Stimulated activated CD4-positive, alpha-beta T cell treated with anti-CD3 and anti-CD28 coated beads, Interleukin-15, amount 100 ng/mL, for 48 hours (primary cell): ENCODE measurements at regions not wholly inside any gene's neighbourhood (a gene's known extent, or its start where the extent isn't known, plus 50 kb on each side); places are given as distances from the start of the nearest gene placed in this dataset.

Source experiments
- DNase-seq, 2 donors: peaks; one replicate each; pipeline ENCODE4 v3.0.0-alpha.2; 2020; ENCODE audit warnings: low read depth in 2 of 2

DNA sequence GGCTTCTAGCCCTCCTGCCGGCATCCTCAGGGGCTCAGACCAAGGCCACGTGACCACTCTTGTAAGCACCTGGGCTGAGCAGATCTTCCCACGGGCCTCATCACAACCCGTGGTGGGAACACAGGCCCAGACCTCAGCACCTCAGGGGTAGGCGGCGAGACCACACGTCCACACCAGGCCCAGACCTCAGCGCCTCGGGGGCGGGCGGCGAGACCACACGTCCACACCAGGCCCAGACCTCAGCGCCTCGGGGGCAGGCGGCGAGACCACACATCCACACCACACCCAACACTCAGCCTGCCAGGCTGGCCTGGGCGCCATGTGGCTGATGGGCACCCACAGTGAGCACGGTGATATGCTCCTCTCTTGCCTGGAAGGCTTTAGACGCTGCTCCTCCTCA, 334.4 kb upstream of the SALL3 start:
- no peak for DNase-seq

DNA sequence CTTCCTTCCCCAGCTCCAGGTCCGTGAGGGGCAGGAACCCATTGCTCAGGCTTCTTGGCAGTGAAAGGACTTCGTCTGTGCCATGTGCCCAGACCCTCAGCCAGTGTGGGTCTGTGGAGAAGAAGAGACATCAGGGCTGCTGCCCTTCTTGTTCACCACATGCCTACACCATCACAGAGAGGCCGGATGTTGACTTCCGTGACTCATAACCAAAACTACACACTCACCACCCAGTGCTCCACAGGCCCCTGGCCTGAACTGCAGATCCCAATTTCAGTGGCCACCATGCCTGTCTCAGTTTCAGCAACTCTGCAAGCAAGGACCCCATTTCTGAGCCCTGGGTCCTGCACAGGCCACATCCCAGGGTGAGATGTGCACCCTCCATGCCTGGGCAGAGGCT, 332.6 kb upstream of the SALL3 start:
- no peak for DNase-seq

DNA sequence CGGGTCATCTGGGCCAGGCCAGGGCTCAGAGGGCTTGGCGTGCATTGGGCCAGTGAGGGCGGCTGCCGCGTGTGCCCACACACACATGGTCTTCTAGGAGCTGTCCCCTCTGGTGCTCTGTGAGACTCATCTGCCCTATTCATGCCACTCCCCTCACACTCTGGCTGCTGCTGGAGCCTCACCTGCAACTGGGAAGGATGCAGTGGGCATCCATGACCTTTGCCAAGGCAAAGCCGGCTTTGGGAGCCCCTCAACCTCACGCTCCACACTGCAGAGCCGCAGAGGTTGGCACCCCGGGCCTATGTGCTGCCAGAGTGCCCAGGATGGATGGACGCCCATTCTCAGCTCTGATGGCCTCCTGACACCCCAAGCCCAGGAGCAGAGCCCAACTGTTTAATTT, 330.2 kb upstream of the SALL3 start:
- no peak for DNase-seq

DNA sequence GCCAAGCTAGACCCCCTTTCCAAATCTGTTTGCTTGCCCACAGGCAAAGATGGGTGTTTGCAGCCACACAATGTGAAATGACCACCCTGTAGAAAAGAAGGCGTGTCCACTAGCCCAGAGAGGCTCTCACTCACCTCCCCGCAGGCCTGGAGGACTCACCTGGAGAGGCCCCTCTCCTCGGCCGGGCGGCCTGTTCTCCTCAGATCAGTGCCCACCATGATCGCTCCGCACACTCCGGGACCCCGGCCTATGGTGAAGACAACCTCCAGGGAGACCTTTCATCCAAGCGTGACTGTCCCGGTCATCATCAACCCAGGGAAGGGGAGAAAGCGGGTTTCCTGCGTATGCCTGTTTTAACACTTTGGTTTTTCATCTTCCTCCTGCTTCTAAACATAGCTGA, 328.7 kb upstream of the SALL3 start:
- DNase-seq, result no peak

DNA sequence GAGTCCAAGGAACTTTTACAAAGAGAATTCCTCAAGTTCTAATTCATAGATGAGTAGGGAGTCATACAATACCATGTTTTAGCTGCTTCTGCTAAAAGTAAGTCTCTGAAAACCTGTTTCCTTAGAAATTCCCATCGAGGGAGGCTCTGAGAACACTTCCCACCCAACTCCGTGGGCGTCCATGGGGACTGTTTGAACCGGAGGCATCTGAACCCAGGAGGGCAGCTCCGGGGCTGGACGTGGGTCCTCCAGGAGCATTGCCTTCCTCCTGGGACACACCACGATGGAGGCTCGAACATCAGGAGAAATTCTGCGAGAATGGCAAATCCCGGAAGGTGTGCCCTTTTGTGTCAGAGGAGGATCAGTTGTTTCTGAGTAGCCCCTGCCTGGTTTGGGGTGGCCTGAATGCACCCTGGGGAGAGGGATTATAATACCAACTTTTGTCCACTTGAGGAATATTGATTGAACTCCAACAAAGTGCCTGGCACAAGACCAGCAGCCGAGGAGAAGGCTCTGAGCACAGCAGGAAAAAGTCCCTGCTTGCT, 327.5 kb upstream of the SALL3 start:
- no peak for DNase-seq

DNA sequence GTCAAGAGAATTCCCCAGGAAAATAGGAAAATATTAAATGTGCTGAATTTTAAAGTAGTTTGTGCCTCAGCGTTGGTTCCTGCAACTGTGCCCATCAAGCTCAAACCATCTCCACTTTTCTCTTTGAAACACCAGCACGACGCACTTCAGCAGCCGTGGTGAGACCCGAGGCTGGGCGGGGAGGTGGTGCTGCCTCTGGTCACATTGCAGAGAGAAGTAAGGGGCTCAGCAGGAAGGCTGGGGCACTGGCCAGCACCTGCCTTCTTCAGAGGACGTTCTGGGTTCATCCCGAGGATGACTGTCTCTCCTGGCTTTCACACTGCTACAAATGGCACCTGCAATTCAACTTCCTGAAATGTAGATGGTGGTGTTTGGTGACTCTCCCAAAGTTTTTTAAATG, 323.7 kb upstream of the SALL3 start:
- DNase-seq, result no peak

DNA sequence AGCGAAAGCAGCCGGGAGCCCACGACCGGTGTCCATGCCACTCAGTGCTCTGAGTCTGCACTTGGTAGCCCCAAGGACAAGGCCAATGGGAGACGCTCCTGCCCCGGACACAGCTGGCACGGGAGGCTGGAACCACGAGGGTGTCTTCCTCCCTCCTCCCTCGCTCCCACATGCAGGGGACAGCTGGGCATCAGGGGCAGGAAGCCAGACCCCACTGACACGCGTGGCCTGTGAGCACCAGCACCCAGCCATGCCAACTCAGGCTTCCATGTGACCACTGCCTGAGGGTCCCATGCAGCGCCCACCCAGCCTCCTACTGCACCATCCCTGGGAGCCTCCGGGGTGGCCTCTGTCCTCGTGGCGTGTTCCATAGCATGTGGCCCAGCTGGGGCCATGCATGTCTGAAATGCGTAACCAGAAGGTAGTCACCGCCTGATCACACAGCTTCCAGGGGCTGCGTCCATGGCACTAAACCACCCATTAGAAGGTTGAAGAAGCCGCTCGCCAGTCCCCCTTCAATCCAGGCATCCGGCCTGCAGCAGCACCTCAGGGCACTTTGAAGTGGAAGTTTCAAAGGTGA, 323.2 kb upstream of the SALL3 start:
- DNase-seq, result no peak

DNA sequence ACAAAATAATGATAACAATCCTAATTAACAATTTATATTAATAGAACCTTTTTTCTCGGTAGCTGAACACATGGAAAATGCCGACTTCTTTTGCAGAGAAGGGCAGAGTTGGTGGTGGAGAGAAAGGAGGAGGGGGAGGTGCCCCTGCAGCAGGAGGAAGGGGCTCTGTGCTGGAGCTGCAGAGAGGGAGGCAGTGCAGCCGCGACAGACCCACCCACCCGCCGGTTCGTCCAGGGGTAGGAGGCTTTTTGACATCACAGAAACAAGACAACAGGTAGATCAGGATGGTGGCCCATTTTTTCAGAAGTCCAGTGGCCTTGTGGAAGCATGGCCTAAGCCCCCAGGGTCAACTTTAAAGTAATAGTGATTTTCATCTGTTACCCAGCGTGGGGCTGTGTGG, 321.1 kb upstream of the SALL3 start:
- no peak for DNase-seq

DNA sequence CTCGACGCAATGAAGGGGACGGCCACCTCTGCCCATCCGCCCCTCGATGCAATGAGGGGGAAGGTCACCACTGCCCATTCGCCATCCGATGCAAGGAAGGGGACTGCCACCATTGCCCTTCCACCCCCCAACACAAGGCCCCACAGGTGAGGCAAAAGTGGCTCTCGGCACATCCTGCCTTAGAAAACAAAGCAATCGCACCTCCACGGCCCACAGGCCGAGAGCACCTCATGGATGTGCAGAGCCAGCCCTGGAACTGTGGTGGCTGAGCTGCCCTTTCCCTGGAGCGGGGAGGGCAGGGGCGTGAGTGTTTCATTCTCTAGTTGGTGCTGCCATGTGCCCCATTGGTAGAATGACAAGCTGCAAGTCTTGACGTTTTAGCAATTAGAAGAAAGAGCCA, 320.6 kb upstream of the SALL3 start:
- DNase-seq, result no peak

DNA sequence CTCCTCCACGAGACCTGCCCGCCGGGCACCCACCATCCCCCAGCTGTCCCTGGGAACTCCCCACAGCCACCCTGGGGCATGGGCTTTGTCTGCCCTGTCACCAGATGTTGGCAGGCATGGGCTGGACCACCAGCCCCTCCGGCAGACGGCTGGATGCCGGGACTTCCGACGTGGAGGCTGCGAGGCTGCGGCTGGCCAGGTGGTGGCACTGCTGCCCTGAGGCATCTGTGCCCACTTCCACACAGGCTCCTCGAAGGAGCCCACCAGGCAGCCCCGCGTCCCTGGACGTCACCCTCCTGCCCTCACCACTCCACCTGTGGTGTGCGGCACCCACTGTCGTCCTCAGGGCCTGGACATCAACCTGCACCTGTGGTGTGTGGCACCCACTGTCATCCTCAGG, 319.9 kb upstream of the SALL3 start:
- DNase-seq, result no peak

DNA sequence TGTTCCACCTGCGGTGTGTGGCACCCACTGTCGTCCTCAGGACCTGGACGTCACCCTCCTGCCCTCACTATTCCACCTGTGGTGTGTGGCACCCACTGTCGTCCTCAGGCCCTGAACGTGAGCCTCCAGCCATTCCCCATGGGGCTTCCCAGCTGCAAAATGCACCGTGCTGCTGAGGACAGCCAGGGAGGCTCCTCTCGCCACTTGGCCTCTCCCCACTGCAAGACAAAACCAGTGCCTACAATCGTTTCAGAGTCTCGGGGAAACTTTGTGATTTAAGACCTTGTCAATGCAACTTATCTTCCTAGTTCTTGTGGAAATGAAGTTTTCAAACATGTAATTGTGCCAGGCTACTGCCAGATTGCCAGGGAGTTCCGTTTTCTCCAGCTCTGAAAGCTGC, 319.3 kb upstream of the SALL3 start:
- DNase-seq, result no peak

DNA sequence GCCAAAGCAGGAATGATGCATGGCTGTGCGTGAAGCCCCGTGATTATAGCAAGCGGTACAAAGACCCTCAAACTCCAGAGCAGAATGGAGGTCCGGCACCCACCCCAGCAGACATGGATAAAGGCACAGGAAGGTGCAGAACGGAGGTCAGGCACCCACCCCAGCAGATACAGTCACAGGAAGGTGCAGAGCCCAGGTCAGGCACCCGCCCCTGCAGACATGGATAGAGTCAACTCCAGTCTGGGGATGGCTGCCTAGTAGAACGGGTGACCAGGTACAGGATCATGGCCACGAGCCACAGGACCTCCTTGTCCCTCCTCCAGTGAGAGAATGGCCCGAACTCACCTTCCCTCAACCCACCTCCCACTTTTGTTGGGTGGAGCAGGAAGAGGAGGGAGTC, 318.3 kb upstream of the SALL3 start:
- no peak for DNase-seq

DNA sequence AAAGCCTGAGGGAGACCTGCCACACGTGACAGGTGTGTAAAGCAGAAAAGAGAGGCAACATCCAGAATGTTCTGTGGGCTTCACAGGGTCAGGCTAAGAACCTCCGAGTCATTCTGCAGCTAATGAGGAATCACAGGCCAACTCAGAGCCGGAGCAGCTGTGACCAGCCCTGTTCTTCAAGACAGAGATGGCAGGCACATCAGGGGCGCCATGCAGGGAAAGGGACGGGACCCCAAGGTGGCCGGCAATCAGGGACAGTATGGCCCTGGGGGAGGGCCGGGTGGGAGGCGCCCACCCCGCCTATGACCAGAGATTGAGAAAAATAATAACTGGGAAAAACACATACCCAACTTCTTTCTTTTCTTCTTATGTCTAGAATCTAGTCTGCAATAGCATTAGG, 316.7 kb upstream of the SALL3 start:
- no peak for DNase-seq

DNA sequence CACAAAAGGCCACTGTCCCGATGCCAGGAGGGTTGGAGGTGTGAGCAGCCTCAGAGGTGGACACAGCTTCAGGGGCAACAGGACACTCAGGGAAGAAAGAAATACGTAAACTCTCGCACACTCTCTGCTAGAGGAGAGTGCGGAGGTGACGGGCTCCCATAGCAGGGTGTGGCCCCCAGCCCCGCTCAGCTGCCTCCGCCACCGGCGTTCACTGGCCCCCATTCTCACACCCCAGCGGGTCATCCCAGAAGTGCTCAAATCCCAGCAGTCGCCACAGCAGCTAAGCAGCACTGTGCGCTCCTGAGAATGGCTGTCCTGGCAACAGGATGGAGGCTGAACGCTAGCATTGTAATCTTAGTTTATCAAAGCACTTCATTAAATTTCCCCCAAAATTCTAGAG, 315.6 kb upstream of the SALL3 start:
- DNase-seq, result no peak

DNA sequence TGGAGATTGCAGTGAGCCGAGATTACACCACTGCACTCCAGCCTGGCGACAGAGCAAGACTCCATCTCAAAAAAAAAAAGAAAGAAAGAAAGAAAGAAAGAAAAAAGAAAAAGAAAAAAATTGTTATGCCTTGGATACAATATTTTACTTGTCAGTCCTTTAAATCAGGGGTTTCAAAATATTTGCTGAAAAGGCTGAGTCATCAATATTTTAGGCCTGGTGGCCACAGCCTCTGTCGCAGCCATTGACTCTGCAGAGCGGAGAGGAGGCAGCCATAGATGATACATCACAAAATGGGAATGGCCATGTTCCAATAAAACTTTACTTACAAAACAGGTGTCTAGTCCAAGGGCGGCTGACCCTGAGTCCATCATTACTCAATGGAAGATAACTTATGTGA, 314.8 kb upstream of the SALL3 start:
- no peak for DNase-seq

DNA sequence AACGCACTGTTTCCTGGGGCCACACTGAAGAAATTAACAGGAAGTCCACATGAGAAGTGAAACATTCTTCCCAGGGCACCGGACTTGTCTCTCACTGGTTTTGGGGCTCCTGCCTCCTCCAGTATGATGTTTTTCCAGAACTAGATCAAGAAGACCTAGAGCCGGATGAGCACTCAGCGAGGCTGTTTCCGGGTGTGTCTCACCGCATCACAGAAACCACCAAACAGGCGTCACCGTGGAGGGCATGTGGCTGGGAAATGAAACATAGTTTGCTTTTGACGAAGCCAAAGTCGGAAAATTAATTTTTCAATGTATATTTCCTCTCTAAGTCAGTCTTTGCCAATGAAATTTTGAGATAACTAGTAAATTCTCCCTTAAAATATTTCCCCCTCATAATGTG, 314.0 kb upstream of the SALL3 start:
- DNase-seq, result no peak

DNA sequence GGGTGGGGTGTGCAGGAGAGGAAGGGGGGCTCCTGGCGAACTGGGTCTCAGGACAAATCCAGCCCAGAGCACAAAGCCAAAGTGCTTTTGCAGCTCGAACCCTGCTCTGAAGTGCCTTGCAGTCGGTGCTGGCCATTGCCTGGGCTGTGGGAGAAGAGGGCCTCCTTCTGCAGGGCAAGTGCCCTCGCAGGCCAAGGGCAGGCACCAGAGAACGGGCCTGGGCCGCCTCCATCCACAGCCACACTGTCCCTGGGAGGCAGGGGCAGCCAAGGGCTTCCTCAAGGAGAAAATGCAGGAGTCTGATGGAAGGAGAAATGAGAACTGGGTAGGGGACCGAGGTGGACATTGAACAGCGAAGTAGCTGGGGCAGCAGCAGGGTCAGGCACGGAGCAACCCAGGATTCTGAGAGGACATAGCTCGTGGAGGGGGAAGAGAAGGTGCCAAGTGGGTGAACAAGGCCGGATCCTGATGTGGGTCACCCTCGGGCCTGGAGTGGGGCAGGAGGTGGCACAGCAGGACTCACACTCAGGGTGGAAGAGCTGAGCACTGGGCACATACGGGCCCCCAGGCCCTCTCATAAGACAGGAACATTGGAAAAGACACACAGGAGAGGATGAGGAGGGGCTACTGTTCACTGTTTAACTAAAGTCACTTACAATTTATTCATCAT, 312.8 kb upstream of the SALL3 start:
- DNase-seq, result no peak

DNA sequence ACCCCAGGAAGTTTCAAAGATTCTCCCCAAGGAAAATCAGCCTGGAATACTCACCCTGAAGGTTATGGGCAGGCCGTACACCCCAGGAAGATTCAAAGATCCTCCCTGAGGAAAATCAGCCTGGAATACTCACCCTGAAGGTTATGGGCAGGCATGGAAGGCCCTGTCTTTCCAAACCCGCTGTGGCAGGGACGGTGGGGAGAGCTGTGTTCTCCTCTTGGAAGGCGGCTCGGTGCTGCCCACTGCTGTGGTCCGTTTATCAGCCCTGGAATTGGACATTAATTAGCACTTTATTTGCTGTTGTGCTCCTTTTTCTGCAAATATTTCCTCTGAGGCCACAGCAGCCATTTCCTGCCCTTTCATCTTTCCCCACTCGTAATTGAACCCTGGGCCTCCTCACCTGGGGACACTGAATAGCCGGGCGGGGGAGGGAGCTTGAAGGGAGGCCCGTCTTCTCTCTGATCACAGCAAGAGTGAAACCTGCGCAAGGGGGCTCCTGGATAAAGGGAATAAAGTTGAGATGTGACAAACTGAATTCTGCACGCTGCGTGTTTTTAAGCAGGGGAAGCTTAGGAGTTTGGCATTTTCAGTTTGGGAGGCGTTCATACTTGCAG, 308.7 kb upstream of the SALL3 start:
- no peak for DNase-seq

DNA sequence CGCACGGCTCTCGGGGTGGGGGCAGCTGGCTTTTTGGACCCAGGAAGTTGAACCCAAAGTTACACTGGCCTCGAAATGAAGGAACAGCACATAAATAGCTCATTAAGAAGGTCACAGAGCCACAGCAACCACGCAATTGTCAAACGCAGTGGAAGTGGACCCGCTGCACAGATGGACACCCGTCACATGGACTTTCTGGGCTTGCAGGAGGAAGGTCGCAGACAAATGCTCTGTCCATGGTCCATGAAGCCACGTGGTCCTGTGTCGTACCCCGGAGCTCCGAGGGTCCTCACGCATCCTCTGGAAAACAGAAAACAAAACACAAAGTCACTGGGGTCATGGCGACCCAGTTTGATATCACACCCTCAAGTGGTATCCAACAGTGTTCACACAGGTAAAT, 308.1 kb upstream of the SALL3 start:
- DNase-seq, result no peak

DNA sequence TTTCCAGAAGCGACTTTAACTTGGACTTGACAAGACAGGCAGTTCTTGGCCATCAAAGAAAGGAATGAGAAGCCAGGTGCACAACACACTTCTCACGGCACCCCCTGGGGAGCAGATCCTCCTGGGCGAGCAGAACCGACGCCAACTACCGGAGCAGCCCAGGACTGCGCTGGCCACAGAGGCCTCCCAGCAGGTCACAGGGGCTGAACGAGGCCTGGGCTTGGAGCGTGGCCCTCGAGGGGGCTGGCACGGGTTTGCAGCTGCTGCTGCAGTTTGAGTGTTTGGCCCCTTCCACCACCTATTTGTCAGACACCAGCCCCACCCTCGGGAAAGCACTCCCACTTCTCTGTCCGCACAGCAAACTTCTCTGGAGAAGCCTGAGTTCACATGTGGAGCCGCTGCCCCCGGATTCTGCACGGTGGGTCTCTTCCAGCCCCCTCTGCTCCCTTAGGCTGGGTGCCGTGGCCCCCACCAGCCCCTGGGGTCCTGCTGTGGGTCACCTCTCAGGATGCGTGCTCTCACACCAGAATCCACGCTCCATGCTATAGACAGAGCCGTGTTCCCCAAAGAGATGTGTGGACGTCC, 306.7 kb upstream of the SALL3 start:
- no peak for DNase-seq

DNA sequence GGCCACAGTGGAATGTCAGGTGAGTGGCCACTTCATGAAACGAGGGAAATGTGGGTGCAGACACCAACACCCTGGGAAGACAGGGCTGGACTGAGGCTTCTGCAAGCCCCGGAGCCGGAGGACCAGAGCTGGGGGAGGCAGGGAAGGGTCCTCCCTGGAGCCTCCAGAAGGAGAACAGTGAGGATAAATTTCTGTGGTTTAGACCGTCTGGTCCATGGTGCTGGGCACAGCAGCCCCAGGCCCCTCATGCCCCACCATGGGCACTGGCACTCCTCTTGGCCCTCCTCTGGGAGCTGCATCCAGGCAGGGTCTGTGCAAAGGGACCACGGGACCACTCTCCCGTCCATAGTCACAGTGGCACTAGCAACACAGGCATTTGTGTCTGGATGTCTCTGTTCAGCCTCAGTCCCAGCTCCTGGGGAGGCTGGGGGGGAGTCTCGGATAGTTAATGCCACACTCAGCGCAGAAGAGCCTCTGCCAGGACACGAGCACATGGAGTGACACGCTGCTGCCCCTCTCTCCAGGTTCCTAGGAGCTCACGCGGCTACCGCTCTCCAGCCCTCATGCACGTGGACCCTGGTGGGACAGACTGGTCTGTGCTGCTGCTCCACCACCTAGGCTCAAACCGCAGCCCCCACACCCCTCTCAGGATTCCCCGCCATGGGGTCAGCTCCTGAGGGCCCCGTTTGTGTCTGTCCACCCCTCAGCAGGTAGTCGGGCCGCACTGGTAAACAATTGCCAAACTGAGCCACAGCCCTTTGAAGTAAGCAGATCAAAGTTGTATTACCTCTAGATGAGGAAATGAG, 305.9 kb upstream of the SALL3 start:
- DNase-seq, result no peak

DNA sequence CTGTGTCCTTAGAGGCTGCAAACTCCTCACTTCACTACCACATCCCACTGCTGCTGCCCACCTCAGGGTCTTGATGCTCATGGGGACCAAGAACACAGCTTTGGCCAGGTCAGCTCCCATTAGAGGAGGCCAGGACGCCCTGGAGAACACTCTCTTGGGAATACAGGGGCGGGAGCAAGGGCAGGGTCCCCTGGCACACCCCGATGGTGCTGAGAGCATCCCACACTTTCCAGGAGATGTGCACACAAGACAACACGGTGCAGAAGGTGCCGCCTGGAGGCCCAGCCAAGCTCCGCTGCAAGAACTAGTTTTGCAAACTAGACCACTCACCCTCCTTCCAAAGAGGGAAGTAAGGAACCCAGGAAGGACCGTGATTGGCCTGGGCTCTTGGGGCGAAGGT, 304.4 kb upstream of the SALL3 start:
- no peak for DNase-seq
